ENCODE measurements at regions not wholly inside any gene's neighbourhood (a gene's known extent, or its start where the extent isn't known, plus 50 kb on each side); places are given as distances from the start of the nearest gene placed in this dataset.

GRCh38 chr2:180651596-180651995, 328.8 kb upstream of the UBE2E3 start:
- no peak for DNase-seq (ENCODE audit: low read depth)
- no peaks in the 10 kb centered on the region for H3K27me3 ChIP-seq (ENCODE audit: insufficient read depth, low read length)
- H3K27me3 Mint-ChIP-seq (ENCODE audit: low read depth, unreplicated experiment): peaks cover 2% of the 10 kb centered on the region
- no peaks in the 10 kb centered on the region for H3K9me3 ChIP-seq (ENCODE audit: insufficient read depth, low read depth, low read length)
- TF ChIP-seq CTCF (IDR thresholded peaks at IDR 0.05; ENCODE audit: insufficient read depth, low read depth, low read length): no peak
- TF ChIP-seq EZH2 (IDR thresholded peaks at IDR 0.05; ENCODE audit: insufficient read depth, low read length): no peak
- H3K4me1 Mint-ChIP-seq (ENCODE audit: low read depth, unreplicated experiment): peaks cover 24% of the 10 kb centered on the region
- no peak overlapping the region for H3K27ac ChIP-seq (ENCODE audit: low read depth, low read length)
- FAIRE-seq: no peak
- H3K4me3 Mint-ChIP-seq (ENCODE audit: unreplicated experiment): no peak overlapping the region
- no peak overlapping the region for H3K27ac Mint-ChIP-seq (ENCODE audit: unreplicated experiment)
- peaks cover 14% of the 10 kb centered on the region for H3K4me1 ChIP-seq (ENCODE audit: insufficient read depth, low read length)
- H3K36me3 ChIP-seq (ENCODE audit: insufficient read depth, low read length): no peaks in the 10 kb centered on the region
- no peak overlapping the region for H3K9ac ChIP-seq (ENCODE audit: low read length)
- H3K4me2 ChIP-seq (ENCODE audit: low read length): no peak overlapping the region
- no peaks in the 10 kb centered on the region for H3K36me3 Mint-ChIP-seq (ENCODE audit: low read depth, unreplicated experiment)
- no peak overlapping the region for H2AFZ ChIP-seq (ENCODE audit: low read depth, low read length)
- H4K20me1 ChIP-seq (ENCODE audit: insufficient read depth, low read length): no peaks in the 10 kb centered on the region
- H3K4me3 ChIP-seq (ENCODE audit: insufficient read depth, low read depth, low read length): no peak overlapping the region
- H3K9me3 Mint-ChIP-seq (ENCODE audit: unreplicated experiment): no peaks in the 10 kb centered on the region
- no peaks in the 10 kb centered on the region for H3K79me2 ChIP-seq (ENCODE audit: insufficient read depth, low read length)

- Mint-ChIP-seq H3K4me3 (ENCODE audit: unreplicated experiment) (no peak overlapping the region), H3K9me3 (ENCODE audit: unreplicated experiment) (no peaks in the 10 kb centered on the region), H3K36me3 (ENCODE audit: low read depth, unreplicated experiment) (no peaks in the 10 kb centered on the region), H3K4me1 (ENCODE audit: low read depth, unreplicated experiment) (peaks cover 9% of the 10 kb centered on the region), H3K27ac (ENCODE audit: unreplicated experiment) (no peak overlapping the region), H3K27me3 (ENCODE audit: low read depth, unreplicated experiment) (peaks cover 2% of the 10 kb centered on the region)
- no peaks in the 10 kb centered on the region for H3K36me3 ChIP-seq (ENCODE audit: insufficient read depth, low read length)
- H3K9ac ChIP-seq (ENCODE audit: low read length): no peak overlapping the region
- H3K4me1 ChIP-seq (ENCODE audit: insufficient read depth, low read length): peaks cover 6% of the 10 kb centered on the region
- no peaks in the 10 kb centered on the region for H3K79me2 ChIP-seq (ENCODE audit: insufficient read depth, low read length)
- H2AFZ ChIP-seq (ENCODE audit: low read depth, low read length): no peak overlapping the region
- H3K4me3 ChIP-seq (ENCODE audit: insufficient read depth, low read depth, low read length): no peak overlapping the region
- no peak for FAIRE-seq
- H3K9me3 ChIP-seq (ENCODE audit: insufficient read depth, low read depth, low read length): no peaks in the 10 kb centered on the region
- no peak for DNase-seq (ENCODE audit: low read depth)
- H4K20me1 ChIP-seq (ENCODE audit: insufficient read depth, low read length): no peaks in the 10 kb centered on the region
- no peak overlapping the region for H3K4me2 ChIP-seq (ENCODE audit: low read length)
- TF ChIP-seq EZH2 (IDR thresholded peaks at IDR 0.05; ENCODE audit: insufficient read depth, low read length): no peak
- no peak for TF ChIP-seq CTCF (IDR thresholded peaks at IDR 0.05; ENCODE audit: insufficient read depth, low read depth, low read length)
- no peaks in the 10 kb centered on the region for H3K27me3 ChIP-seq (ENCODE audit: insufficient read depth, low read length)
- H3K27ac ChIP-seq (ENCODE audit: low read depth, low read length): no peak overlapping the region
Observed at GRCh38 chr2:180647621-180648020, 332.8 kb upstream of the UBE2E3 start.

- TF ChIP-seq CTCF (IDR thresholded peaks at IDR 0.05; ENCODE audit: insufficient read depth, low read depth, low read length): no peak
- no peak for TF ChIP-seq EZH2 (IDR thresholded peaks at IDR 0.05; ENCODE audit: insufficient read depth, low read length)
- Mint-ChIP-seq H3K9me3 (ENCODE audit: unreplicated experiment) (no peaks in the 10 kb centered on the region), H3K27ac (ENCODE audit: unreplicated experiment) (no peak overlapping the region), H3K4me1 (ENCODE audit: low read depth, unreplicated experiment) (peaks cover 8% of the 10 kb centered on the region), H3K4me3 (ENCODE audit: unreplicated experiment) (no peak overlapping the region), H3K36me3 (ENCODE audit: low read depth, unreplicated experiment) (no peaks in the 10 kb centered on the region), H3K27me3 (ENCODE audit: low read depth, unreplicated experiment) (peaks cover 2% of the 10 kb centered on the region)
- no peak overlapping the region for H3K27ac ChIP-seq (ENCODE audit: low read depth, low read length)
- no peak overlapping the region for H3K9ac ChIP-seq (ENCODE audit: low read length)
- no peaks in the 10 kb centered on the region for H3K27me3 ChIP-seq (ENCODE audit: insufficient read depth, low read length)
- no peaks in the 10 kb centered on the region for H3K9me3 ChIP-seq (ENCODE audit: insufficient read depth, low read depth, low read length)
- DNase-seq (ENCODE audit: low read depth): no peak
- H3K4me3 ChIP-seq (ENCODE audit: insufficient read depth, low read depth, low read length): no peak overlapping the region
- no peaks in the 10 kb centered on the region for H3K36me3 ChIP-seq (ENCODE audit: insufficient read depth, low read length)
- H3K4me1 ChIP-seq (ENCODE audit: insufficient read depth, low read length): peaks cover 6% of the 10 kb centered on the region
- no peak for FAIRE-seq
- no peaks in the 10 kb centered on the region for H4K20me1 ChIP-seq (ENCODE audit: insufficient read depth, low read length)
- H3K79me2 ChIP-seq (ENCODE audit: insufficient read depth, low read length): no peaks in the 10 kb centered on the region
- H3K4me2 ChIP-seq (ENCODE audit: low read length): no peak overlapping the region
- no peak overlapping the region for H2AFZ ChIP-seq (ENCODE audit: low read depth, low read length)
Observed at GRCh38 chr2:180647221-180647620, 333.2 kb upstream of the UBE2E3 start.

Data from astrocyte (in vitro differentiated cells and primary cell).